ENCODE measurements at regions not wholly inside any gene's neighbourhood (a gene's known extent, or its start where the extent isn't known, plus 50 kb on each side); places are given as distances from the start of the nearest gene placed in this dataset.
"Not testable (repeated sequence)": the region's sequence is repeated elsewhere in the genome, so short reads cannot be mapped to it uniquely, and the experiment has no call there.

GRCh38 chr9:3658964-3659363 is 133.2 kb upstream of the RFX3 start:
- no peak for DNase-seq

- DNase-seq = no peak
Observed at GRCh38 chr9:3656224-3656623, 130.4 kb upstream of the RFX3 start.

- DNase-seq = no peak
Observed at GRCh38 chr9:3650994-3651622, 125.3 kb upstream of the RFX3 start.

GRCh38 chr9:3648722-3649246 is 123.0 kb upstream of the RFX3 start:
- no peak for DNase-seq

GRCh38 chr9:3648266-3648665 is 122.5 kb upstream of the RFX3 start:
- no peak for DNase-seq

GRCh38 chr9:3647652-3648051 is 121.9 kb upstream of the RFX3 start:
- DNase-seq = no peak

GRCh38 chr9:3646226-3646625 is 120.4 kb upstream of the RFX3 start:
- DNase-seq = no peak

- not testable (repeated sequence) for DNase-seq
Observed at GRCh38 chr9:3642075-3642474, 116.3 kb upstream of the RFX3 start.

GRCh38 chr9:3629495-3629894 is 103.7 kb upstream of the RFX3 start:
- DNase-seq = no peak

GRCh38 chr9:3628239-3628638 is 102.4 kb upstream of the RFX3 start:
- no peak for DNase-seq

- DNase-seq = no peak
Observed at GRCh38 chr9:3608011-3608410, 82.2 kb upstream of the RFX3 start.

- DNase-seq = no peak
Observed at GRCh38 chr9:3600672-3601071, 74.9 kb upstream of the RFX3 start.

GRCh38 chr9:3597792-3598191 is 72.0 kb upstream of the RFX3 start:
- DNase-seq = no peak

- DNase-seq = no peak
Observed at GRCh38 chr9:3586066-3586465, 60.3 kb upstream of the RFX3 start.

- no peak for DNase-seq
Observed at GRCh38 chr9:3585606-3586005, 59.8 kb upstream of the RFX3 start.

GRCh38 chr9:3578786-3579185 is 53.0 kb upstream of the RFX3 start:
- DNase-seq = no peak

GRCh38 chr9:3576328-3576727 is 50.5 kb upstream of the RFX3 start:
- DNase-seq = no peak

GRCh38 chr9:3575821-3576220 is 50.0 kb upstream of the RFX3 start:
- DNase-seq = no peak

All from NCI-H1048 (cell line).